HK-2 (cell line): ENCODE measurements at regions not wholly inside any gene's neighbourhood (a gene's known extent, or its start where the extent isn't known, plus 50 kb on each side); places are given as distances from the start of the nearest gene placed in this dataset.

Experiments used
- DNase-seq: peaks from one replicate; pipeline ENCODE4 v3.0.0-alpha.2; 2018; ENCODE audit not compliant: unreplicated experiment

- DNase-seq: no peak
These were observed 271.8 kb downstream of the MTX2 start for GRCh38 chr2:176540995-176541394.

- DNase-seq: no peak
These were observed 273.2 kb downstream of the MTX2 start for GRCh38 chr2:176542476-176542875.

GRCh38 chr2:176544557-176544956 lies 275.3 kb downstream of the MTX2 start:
- DNase-seq: no peak

- no peak for DNase-seq
These were observed 276.0 kb downstream of the MTX2 start for GRCh38 chr2:176544991-176545956.

- no peak for DNase-seq
These were observed 277.3 kb downstream of the MTX2 start for GRCh38 chr2:176546550-176546949.

- no peak for DNase-seq
These were observed 283.4 kb downstream of the MTX2 start for GRCh38 chr2:176552501-176553135.

DNA sequence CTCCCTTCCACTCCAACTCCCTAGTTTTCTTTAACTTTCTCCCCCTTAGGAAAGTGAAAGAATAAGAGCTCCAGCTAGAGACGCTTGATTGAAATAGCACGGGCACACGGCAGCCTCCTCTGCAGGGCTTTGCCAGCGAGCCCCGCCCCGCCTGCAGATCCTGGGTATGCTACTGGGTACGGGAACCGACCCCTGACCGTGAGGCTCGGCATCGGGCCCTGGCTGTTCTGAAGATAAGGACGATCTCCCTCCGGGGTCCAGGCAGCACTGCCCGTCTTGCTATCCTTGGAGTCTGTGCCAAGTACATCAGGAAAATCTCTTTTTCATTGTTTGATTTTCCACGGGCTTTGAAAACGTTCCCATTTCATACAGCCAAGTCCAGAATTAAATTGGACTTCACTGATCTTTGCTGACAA lies 284.5 kb downstream of the MTX2 start:
- DNase-seq: peak; percentile 62

DNA sequence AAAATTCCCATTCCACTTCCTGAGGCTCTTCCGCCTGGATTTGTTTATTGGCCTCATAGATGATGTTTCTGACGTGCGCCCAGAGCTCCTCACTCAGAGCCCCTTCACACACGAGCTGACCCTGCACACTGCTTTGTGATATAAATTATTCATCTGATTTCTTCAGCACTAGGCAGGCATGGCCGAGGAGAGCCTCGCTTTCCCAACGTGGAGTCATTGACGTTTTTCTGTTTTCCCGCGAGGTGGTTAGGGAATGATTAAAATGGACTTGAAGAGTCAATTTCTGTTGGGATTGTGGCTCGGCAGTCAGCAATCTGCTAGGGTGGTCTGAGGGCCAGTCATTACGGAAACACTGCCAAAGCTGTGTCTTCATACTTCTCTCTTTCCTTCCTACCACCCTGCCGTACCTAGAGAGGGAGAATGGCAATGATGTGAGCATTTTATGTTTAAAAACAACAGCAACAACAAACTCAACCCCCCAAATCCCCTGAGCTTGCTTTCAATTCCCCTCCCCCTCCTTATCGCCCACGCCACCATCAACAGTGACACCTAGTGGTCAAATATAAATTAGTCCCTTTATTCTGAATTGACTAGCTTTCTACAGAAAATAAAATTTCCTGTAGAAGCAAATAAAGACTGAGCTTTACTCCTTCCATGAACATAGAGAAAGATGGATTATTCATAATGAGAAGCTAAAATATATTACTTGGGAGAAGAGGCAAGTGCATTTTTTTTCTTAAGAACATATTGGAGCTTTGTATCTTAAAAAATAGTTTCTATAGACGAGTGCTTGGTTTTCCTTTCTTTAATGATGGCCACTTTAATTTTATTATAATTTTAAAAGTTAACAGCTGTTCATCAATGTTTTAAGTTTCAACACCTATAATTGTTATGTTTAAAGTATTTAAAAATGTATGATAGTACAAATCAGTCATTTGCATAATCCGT lies 285.1 kb downstream of the MTX2 start:
- peak; percentile 41 for DNase-seq

DNA sequence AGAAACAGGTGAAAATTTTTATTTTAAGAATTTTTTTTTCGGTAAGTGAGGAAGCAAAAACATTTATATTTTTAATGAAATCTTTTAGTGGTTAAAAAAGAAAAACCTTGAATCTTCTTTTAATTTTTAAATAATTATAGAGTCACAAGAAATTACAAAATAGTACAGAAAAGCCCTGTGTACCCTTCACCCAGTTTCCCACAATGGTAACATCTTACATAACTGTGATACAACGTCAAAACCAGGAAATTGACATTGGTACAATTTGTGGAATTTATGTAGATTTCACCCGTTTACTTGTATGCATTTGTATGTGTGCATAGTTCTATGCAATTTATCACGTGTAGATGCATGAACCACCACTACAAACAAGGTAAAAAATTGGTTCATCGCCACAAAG lies 285.9 kb downstream of the MTX2 start:
- no peak for DNase-seq

DNA sequence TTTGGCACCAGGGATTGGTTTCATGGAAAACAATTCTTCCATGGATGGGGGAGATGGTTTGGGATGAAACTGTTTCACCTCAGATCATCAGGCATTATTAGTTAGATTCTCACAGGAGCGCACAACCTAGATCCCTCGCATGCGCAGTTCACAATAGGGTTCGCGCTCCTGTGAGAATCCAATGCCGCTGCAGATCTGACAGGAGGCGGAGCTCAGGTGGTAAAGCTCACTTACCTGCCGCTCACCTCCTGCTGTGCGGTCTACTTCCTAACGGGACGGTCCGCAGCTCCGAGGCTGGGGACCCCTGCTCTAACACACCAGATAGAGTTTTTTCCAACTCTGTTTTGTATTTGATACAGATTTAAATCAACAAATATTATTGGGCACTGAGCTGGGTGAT lies 286.5 kb downstream of the MTX2 start:
- no peak for DNase-seq

GRCh38 chr2:176556373-176556772 lies 287.1 kb downstream of the MTX2 start:
- no peak for DNase-seq

GRCh38 chr2:176557821-176558220 lies 288.6 kb downstream of the MTX2 start:
- DNase-seq: no peak

GRCh38 chr2:176558574-176559140 lies 289.4 kb downstream of the MTX2 start:
- no peak for DNase-seq

GRCh38 chr2:176560296-176560695 lies 291.1 kb downstream of the MTX2 start:
- DNase-seq: no peak

DNA sequence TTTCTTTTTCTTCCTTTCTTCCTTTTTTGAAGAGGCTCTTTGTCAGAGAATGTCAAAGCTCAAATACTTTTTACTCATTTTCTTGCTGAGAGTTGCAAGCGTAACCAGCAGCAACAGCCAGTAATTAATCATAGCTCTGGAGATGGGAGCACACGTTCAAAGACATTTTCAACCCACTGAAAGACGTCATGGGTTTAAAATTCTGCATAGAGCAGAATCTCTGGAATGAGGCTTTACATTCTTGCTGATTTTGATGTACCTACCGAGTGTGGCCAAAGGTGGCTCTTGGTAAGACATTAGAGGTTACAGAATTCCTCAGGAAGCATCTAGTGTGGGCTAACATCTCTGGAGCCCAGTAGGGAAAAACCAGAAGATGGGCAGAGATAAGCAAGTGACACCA lies 292.5 kb downstream of the MTX2 start:
- no peak for DNase-seq

GRCh38 chr2:176562359-176563078 lies 293.3 kb downstream of the MTX2 start:
- no peak for DNase-seq

- DNase-seq: no peak
These were observed 296.5 kb downstream of the MTX2 start for GRCh38 chr2:176565641-176566323.

DNA sequence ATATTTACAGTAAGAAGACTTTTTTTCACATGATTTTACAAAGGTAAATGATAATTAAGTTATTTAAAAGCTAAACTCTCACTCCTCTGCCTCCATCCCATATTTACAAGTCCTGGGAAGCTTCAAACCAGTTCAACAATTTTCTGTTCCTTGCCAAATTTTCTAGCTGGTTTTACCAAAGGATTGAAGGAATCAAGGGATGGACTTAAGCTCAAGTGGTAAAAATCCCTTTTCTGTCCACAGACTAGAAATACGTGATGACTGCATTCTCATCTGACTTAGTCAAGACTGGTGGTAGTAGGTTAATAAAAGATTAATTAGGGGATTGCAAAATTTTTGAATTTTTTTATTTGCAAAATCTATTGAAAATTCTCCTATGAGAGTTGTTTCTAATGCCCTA lies 297.3 kb downstream of the MTX2 start:
- no peak for DNase-seq

GRCh38 chr2:176566961-176567360 lies 297.7 kb downstream of the MTX2 start:
- DNase-seq: no peak

DNA sequence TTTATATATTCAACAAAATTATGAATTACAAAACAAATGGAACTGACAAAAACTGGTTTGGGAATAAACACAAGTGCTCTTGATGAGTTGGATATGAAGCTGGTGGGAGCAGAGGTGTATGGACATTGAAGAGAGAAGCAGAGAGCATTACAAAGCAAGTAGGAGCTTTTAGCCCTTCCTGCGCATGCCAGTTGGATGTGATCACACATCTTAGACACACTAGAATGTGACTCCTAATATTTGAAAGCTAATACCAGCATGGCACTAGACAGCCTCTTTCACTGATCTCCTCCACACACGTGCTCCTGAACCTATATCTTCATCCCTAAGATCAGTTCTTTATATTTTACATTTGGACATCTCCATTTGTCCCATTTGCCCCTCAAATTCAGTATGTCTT lies 298.1 kb downstream of the MTX2 start:
- no peak for DNase-seq
